HG02852 (cell line): ENCODE measurements at regions not wholly inside any gene's neighbourhood (a gene's known extent, or its start where the extent isn't known, plus 50 kb on each side); places are given as distances from the start of the nearest gene placed in this dataset.
"Not testable (repeated sequence)": the region's sequence is repeated elsewhere in the genome, so short reads cannot be mapped to it uniquely, and the experiment has no call there.

ENCODE experiments used
- ATAC-seq: cut with Tn5 transposase; IDR thresholded peaks from one replicate; pipeline ENCODE4 v1.9.1; 2021; ENCODE audit warnings: mild to moderate bottlenecking, moderate library complexity; ENCODE audit not compliant: unreplicated experiment

DNA sequence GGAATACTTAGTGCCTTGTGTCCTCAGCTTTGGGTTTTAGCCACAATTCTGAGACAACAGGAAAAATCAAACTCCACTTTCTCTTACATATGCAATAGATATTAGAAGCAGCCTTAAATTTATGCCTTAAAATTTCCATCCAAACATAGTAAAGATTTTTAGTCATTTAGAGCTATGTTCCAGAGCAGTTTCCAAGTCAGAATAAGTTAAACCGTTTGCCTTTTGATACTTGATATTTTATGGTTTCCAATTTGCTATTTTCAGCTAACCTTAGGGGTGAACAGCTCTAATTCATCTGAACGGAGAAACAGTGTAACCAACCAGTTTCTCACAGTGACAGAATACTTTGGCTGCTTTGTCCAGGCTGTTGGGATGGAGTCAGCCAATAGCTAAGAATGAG, 125.8 kb upstream of the RXFP1 start:
- ATAC-seq, result no peak

DNA sequence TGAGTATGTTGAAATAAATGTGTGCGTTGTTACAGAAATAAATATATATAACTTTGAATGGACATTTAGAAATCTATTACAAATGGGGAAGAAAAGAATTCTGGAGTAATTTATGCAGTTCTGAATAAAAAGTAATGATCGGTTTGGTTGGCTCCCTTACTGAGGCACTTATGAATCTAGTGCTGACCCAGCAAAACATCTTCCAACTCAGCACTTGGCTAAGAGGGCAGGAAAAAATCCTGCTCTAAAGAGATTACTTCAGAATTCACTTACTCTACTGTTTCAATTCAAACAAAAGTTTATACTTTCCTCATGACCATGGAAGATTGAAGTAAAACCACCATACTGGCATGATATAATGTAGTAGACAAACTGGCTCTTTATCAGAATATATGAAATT, 123.9 kb upstream of the RXFP1 start:
- no peak for ATAC-seq

DNA sequence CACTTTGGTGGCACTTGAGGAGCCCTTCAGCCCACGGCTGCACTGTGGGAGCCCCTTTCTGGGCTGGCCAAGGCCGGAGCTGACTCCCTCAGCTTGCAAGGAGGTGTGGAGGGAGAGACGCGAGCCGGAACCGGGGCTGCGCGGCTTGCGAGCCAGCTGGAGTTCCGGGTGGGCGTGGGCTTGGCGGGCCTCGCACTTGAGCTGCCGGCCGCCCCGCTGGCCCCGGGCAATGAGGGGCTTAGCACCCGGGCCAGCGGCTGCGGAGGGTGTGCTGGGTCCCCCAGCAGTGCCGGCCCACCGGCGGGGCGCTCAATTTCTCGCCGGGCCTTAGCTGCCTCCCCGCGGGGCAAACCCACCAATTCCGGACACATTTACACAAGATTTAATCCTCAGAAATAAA, 113.7 kb upstream of the RXFP1 start:
- ATAC-seq, result not testable (repeated sequence)

DNA sequence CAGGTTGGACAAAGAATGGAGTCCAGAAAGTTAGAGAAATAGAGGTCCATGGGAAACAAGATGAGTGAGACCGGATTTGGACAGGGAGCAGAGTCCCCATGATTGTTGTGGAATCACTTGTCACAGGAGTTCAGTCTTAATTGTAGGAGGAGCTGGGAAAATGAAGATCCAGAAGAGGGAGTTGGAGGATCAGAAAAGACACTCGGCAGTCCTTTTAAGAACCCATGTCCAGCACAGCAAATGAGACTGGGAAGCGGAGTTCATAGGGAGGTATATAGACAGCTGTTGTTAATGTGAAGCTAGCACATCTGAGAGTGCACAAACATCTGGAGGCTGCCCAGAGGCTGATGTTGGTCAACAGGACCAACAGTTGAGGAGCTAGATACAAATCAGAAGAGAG, 111.4 kb upstream of the RXFP1 start:
- ATAC-seq, result no peak

DNA sequence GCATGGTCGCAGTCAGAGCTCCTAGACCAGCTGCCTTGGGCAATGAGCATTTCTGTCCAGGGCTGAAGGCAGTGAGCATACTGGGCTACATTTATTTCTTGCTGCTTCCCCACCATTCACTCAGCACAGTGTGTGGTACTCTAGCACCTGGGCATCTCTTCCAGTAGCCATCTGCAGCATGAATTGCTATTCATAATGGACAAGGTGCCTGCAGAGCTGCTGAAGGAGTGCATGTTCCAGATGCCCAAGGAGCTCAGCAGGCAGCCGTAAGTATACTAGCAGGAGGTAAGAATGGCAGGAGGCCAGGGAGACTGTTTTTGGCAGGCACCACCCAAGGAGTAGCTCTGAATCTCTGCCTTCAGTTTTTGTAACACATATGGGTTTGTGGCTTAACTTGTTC, 110.4 kb upstream of the RXFP1 start:
- no peak for ATAC-seq

DNA sequence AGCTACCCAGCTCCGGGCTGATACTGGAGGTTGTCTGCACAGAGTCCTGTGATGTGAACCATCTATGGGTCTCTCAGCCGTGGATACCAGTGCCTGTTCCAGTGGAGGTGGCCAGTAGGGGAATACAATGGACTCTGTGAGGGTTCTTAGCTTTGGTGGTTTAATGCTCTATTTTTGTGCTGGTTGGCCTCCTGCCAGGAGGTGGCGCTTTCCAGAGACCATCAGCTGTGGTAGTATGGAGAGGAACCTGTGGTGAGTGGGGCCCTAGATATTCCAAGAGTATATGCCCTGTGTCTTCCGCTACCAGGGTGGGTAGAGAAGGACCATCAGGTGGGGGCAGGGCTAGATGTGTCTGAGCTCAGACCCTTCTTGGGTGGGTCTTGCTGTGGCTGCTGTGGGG, 103.0 kb upstream of the RXFP1 start:
- not testable (repeated sequence) for ATAC-seq

DNA sequence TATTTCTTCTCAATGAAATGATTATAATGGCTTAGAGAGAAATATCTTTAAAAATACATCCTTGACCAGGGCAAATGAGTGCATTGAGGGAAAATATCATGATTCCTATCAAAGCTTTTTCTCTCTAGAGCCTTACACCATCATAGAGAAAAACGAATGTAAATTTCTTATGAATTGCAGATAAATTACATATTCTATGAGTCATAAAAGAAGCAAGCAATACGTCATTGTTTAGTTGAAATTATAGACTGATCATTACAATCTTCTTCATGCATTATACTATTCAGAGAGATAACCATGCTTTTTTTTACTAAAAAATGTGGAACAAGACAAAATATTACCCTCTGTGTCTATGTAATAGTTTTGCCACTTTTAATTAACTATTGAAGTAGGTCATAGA, 100.9 kb upstream of the RXFP1 start:
- ATAC-seq, result no peak

DNA sequence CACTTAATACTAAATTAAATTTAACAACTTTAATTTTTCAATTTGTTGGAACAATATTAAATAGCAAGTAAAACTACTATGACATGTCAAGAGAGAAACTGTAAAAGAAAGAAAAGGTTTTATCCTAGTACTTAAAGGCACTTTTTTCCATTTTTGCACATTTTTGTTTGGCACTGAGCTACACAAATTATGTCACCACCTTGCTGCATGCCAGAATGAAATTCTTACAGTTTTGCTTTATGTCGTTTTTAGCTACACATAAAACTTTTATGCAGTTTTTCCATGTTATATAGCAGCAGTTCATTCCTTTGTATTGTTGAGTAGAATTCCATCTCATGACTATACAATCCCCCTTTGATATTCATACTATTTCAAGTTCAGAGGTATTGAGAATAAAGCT, 99.1 kb upstream of the RXFP1 start:
- no peak for ATAC-seq

DNA sequence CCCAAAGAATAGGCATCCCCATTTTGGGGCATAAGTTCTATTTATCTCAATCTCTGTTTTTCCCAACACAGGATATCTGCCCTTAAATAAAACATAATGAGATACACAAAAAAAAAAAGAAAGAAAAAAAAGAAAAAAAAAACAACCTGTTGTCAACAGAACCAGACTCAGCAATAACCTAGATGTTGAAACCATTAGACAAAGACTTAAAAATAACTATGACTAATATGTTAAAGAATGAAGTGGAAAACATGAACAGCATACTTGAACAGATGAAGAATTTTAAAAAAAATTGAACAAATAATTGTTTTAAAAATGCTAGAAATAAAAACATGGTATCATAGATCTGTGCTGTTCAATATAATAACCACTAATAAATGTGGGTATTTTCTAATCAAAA, 93.4 kb upstream of the RXFP1 start:
- ATAC-seq, result no peak

DNA sequence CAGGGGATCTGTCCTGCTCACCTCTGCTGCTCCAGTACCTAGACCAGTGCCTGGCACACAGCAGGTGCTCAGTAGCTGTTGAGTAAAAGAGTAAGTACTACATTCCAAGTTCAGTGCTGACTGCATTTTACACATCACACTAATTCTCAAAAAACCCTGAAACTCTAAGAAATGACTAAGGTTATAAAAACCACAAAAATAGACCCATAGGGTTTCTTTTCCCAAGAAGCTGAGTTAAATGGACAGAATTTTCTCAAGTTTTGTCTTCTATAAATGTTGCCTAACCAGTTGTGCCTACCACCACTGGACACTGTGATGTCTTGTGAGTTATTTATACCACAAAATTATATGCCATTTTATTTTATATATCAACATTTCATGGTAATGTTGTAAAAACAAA, 78.9 kb upstream of the RXFP1 start:
- no peak for ATAC-seq

DNA sequence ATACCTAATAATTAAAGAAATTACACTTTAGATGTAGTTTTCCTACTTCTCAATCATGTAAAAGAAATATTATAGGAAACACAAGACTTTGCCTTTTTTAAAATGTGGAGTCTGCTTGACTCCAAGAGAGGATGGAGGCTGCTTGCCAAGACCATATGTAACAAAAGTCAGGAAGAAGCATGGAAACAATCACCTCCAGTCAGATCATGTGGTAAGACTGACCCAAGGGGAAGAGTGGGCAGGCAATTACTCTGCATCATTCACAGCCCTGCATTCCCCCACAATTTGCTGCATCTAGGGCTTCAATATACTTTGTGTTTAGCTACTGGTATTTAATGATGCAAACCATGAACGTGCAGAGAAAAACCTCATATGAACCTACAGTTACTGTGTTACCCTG, 78.0 kb upstream of the RXFP1 start:
- no peak for ATAC-seq

DNA sequence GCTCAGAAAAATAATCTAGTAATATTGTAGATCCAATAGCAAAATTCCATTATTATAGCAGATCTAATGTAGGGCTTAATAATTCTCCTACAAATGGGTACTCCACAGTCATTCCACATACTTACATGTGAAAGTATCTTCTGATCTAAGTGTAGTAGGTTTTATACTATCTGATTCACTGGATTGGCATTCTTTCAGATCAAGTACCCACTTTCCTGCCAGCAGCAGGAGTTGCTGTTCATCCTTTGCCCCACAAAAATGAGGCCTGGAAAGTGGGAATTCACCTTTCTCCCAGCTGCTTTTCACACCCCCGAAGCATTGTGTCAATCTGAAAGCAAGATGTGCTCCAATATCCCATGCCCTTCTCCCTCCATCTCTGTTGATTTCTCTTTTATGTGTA, 77.1 kb upstream of the RXFP1 start:
- ATAC-seq, result no peak

DNA sequence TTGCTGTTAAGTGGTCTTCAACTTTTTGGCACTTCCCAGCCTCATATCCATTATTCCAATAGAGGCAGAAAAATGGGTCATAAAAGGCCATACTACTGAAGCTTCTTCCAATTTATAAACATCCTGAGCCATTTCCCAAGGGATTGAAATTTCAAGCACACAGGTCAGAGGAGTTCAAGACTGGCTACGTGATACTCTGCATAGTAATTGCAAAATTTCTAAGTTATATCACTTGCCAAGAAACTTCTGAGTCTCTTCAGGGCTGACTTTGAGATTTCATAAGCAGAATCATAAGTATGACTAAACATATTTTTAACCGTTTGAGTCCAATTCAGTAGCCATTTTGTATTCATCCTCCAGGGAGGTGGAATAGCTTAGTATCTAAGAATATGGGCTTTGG, 75.6 kb upstream of the RXFP1 start:
- no peak for ATAC-seq

DNA sequence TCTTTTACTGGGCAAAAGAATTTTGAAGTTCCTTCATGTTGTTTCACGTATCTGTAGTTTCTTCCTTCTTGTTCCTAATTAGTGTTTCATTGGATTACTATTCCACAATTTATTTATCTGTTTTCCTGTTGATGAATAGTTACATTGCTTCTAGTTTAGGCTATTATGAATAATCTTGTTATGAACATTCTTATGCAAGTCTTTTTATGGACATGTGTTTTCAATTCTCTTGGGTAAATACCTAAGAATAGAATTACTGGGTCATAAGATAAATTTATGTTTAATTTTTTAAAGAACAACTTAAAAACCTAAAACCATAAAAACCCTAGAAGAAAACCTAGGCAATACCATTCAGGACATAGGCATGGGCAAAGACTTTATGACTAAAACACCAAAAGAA, 70.9 kb upstream of the RXFP1 start:
- ATAC-seq, result no peak

DNA sequence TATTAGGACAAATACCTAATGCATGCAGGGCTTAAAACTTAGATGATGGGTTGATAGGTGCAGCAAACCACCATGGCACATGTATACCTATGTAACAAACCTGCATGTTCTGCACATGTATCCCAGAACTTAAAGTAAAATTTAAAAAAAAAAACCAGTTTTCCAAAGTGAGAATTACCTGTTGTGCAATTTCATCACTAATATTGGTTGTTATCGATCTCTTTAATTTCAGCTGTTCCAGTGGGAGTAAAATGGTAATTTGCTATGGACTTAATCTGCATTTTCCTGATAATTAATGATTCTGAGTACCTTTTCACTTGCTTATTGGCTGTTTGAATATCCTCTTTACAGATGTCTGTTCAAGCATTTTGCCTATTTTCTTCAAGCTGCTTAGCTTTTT, 69.6 kb upstream of the RXFP1 start:
- ATAC-seq, result not testable (repeated sequence)

DNA sequence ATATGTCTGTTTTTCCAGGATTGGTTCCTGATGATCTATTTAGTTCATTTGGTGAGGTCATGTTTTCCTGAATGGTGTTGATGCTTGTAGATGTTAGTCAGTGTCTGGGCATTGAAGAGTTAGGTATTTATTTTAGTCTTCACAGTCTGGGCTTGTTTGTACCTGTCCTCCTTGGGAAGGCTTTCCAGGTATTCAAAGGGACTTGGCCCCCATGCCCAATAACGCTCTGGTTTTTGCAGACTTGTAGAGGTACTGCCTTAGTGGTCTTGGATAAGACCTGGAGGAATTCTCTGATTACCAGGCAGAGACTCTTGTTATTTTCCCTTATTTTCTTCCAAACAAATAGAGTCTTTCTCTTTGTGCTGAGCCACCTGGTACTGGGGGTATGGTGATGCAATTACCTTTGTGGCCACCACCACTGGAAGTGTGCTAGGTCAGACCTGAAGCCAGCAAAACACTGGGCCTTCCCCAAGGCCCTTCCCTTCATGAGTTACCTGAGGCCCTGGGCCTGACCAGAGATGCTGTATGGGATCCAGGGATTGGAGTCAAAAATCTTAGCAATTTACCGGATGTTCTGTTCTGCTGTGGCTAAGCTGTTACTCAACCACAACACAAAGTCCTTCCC, 63.3 kb upstream of the RXFP1 start:
- ATAC-seq, result no peak

DNA sequence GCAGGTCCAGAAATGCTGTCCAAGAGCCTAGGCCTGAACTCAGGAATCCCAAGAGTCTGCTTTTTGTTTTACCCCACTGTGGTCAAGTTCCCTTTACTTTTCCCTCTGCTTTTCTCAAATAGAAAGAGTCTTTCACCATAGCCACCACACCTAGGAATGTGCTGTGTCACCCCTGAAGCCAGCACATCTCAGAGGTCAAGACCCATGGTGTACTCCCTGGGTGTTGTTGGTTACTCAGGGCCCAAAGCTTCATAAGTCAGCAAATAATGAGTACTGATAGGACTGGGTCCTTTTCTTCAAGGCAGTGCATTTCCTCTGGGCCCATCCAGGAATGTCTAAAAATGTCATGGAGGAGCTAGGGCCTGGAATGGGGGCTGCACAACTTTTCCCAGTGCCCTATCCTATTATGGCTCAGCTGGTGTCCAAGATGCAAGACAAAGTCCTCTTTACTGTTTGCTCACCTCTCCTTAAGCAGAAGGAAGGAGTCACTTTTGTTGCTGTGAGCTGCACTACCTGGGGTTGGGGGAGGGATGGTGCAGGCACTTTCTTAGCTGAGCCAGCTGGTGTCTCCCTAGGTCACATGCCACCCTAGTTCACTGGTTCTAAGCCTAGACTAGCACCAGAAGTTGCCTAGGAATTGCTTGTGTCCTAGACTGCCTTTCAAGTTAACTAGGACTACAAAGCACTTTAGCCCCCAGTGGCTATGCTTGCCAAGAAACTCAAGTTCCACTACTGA, 62.4 kb upstream of the RXFP1 start:
- no peak for ATAC-seq

DNA sequence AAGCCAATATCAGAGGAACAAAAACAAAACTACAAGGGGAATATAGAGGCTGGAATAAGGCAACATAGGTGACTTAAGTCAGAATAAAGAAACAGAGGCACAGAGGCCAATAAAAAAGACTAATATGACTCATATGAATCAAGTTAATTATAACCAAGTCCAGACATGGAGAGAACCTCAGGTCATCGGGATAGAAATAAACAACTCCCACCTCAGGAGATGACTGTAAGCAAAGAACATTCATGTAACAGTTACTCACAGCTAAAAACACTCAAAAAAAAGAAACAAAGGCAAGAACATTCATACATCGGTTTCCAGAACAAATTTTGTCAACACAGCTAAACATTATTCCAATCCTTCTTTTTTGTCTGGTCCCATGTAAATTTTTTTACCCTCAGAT, 60.3 kb upstream of the RXFP1 start:
- no peak for ATAC-seq

DNA sequence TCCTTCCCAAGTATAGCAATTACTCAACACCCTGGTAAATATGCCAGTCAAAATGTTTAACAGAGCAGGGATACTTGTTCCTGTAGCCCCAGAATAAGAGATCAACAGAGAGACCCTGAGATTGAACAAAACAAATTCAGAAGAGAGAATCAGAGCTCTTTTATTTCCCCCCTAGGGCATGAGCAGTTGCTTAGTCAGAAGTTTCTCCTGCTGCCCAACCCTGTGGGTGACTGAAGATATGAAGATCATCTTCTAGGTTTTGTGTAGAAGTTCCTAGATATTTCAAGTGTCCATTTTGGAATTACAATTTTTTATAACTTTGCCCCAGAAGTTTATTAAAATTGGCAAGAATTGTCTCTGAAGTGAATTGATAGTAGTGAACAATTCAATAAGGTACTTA, 59.1 kb upstream of the RXFP1 start:
- ATAC-seq, result no peak
